Right lobe of liver (tissue), 6 donors: ENCODE measurements at regions not wholly inside any gene's neighbourhood (a gene's known extent, or its start where the extent isn't known, plus 50 kb on each side); places are given as distances from the start of the nearest gene placed in this dataset.

Experiments
- ATAC-seq, 4 donors: fragments of 200-7000 bp; cut with Tn5 transposase; one replicate each; pipeline ENCODE4 v1.9.1; 2020; ENCODE audit warnings: mild to moderate bottlenecking in 4 of 4, moderate library complexity in 4 of 4
- DNase-seq, 3 donors: peaks; one replicate each; pipeline ENCODE4 v3.0.0-alpha.2; 2020
- H3K27ac ChIP-seq, 3 donors: fragments of 200-600 bp; one replicate each; pipeline ENCODE4 v1.8.0; 2022
- H3K27me3 ChIP-seq, 2 donors: fragments of 200-600 bp; one replicate each; pipeline ENCODE4 v1.8.0; 2022
- H3K36me3 ChIP-seq, 4 donors: fragments of 200-600 bp; sonication (generic) in 1 of 4; one replicate each; pipeline versions ENCODE4 v1.5.1 to v1.8.0; 2017 to 2022; ENCODE audit warnings: control low read depth in 1 of 4
- H3K4me1 ChIP-seq, 4 donors: fragments of 200-600 bp; sonication (generic) in 1 of 4; one replicate each; pipeline versions ENCODE4 v1.5.1 to v1.8.0; 2017 to 2022; ENCODE audit warnings: control low read depth in 1 of 4
- H3K4me3 ChIP-seq, 3 donors: fragments of 200-600 bp; one replicate each; pipeline ENCODE4 v1.8.0; 2022
- H3K9me3 ChIP-seq, 4 donors: fragments of 200-600 bp; sonication (generic) in 1 of 4; one replicate each; pipeline versions ENCODE4 v1.5.1 to v1.8.0; 2017 to 2022; ENCODE audit warnings: control low read depth in 1 of 4
- CTCF ChIP-seq, 4 donors: fragments of 200-600 bp in 3 of 4; fragments of 450-650 bp in 1 of 4; IDR thresholded peaks; one replicate each; pipeline versions ENCODE4 v1.5.1 to v1.8.0; 2016 to 2022; ENCODE audit warnings: antibody characterized with exemption in 4 of 4, mild to moderate bottlenecking in 2 of 4
- POLR2A ChIP-seq: fragments of 450-650 bp; IDR thresholded peaks from one replicate; pipeline ENCODE4 v1.6.1; 2017; ENCODE audit warnings: antibody characterized with exemption, mild to moderate bottlenecking
- WGBS: methylation state at CpG from one replicate; pipeline ENCODE4 v1.1.6; 2018; ENCODE audit warnings: low coverage, low lambda C conversion rate; ENCODE audit not compliant: insufficient coverage; ENCODE audit errors: missing lambda C conversion rate; 5-methylcytosine and 5-hydroxymethylcytosine counted together
- intact Hi-C, 2 donors: fragments of 100-400 bp; cut with DNase I; formaldehyde crosslinking; loops; one replicate each; pipeline versions ENCODE4 v1.11.2 to v1.14.1; 2022
- donor health status: DM: no; HTN: yes; CAD: no.
- donor health status: DM: no; HTN: no; CAD: no.
- donor health status: DM: no; HTN: no; CAD: no.
- donor health status: DM: no; HTN: yes; CAD: no.
- donor health status: DM: no; HTN: yes; CAD: no.

GRCh38 chr5:71948206-71948605 is 159.1 kb upstream of the MAP1B start:
- Histone ChIP-seq H3K36me3 (no peaks in the 10 kb centered on the region), H3K4me3 (no peak overlapping the region), H3K27ac (no peak overlapping the region), H3K9me3 (no peaks in the 10 kb centered on the region), H3K27me3 (no peaks in the 10 kb centered on the region), H3K4me1 (no peaks in the 10 kb centered on the region)
- WGBS, result 71% methylated on average over 1 of the region's 2 CpGs
- no peak for TF ChIP-seq CTCF (IDR thresholded peaks at IDR 0.05)
- TF ChIP-seq POLR2A, result no peak
- DNase-seq, result no peak
- intact Hi-C loops, result no loop called here
- ATAC-seq, result no peak

GRCh38 chr5:71949772-71950171 is 157.5 kb upstream of the MAP1B start:
- H3K27ac ChIP-seq, result no peak overlapping the region
- 78% methylated on average over 5 of the region's 5 CpGs for WGBS
- H3K9me3 ChIP-seq, result no peaks in the 10 kb centered on the region
- H3K36me3 ChIP-seq, result no peaks in the 10 kb centered on the region
- no peaks in the 10 kb centered on the region for H3K4me1 ChIP-seq
- TF ChIP-seq POLR2A (no peak), CTCF (IDR thresholded peaks at IDR 0.05) (no peak)
- intact Hi-C loops, result no loop called here
- ATAC-seq, result no peak
- H3K27me3 ChIP-seq, result no peaks in the 10 kb centered on the region
- DNase-seq, result no peak
- H3K4me3 ChIP-seq, result no peak overlapping the region

GRCh38 chr5:71953866-71954265 is 153.4 kb upstream of the MAP1B start:
- DNase-seq (no peak), ATAC-seq (no peak)
- Histone ChIP-seq H3K27me3 (no peaks in the 10 kb centered on the region), H3K36me3 (no peaks in the 10 kb centered on the region), H3K27ac (no peak overlapping the region), H3K9me3 (no peaks in the 10 kb centered on the region), H3K4me3 (no peak overlapping the region), H3K4me1 (no peaks in the 10 kb centered on the region)
- TF ChIP-seq CTCF (IDR thresholded peaks at IDR 0.05), result no peak
- TF ChIP-seq POLR2A, result no peak
- 84% methylated on average over 6 of the region's 8 CpGs for WGBS
- intact Hi-C loops, result no loop called here

GRCh38 chr5:71954329-71954728 is 152.9 kb upstream of the MAP1B start:
- Histone ChIP-seq H3K4me3 (no peak overlapping the region), H3K4me1 (no peaks in the 10 kb centered on the region), H3K27me3 (no peaks in the 10 kb centered on the region), H3K27ac (no peak overlapping the region), H3K36me3 (no peaks in the 10 kb centered on the region), H3K9me3 (no peaks in the 10 kb centered on the region)
- DNase-seq (no peak), ATAC-seq (no peak)
- WGBS, result 35% methylated on average over 3 of the region's 4 CpGs
- intact Hi-C loops, result no loop called here
- TF ChIP-seq POLR2A (no peak), CTCF (IDR thresholded peaks at IDR 0.05) (no peak)

GRCh38 chr5:71955723-71956122 is 151.6 kb upstream of the MAP1B start:
- ATAC-seq (no peak), DNase-seq (no peak)

More at GRCh38 chr5:71955723-71956122, 151.6 kb upstream of the MAP1B start:
- H3K9me3 ChIP-seq, result no peaks in the 10 kb centered on the region
- H3K27ac ChIP-seq, result no peak overlapping the region
- intact Hi-C loops, result no loop called here
- H3K4me1 ChIP-seq, result no peaks in the 10 kb centered on the region
- H3K27me3 ChIP-seq, result no peaks in the 10 kb centered on the region
- TF ChIP-seq POLR2A (no peak), CTCF (IDR thresholded peaks at IDR 0.05) (no peak)
- WGBS, result 79% methylated on average over 9 of the region's 9 CpGs
- no peak overlapping the region for H3K4me3 ChIP-seq
- no peaks in the 10 kb centered on the region for H3K36me3 ChIP-seq
